Brain microvascular endothelial cell (primary cell): ENCODE measurements at regions not wholly inside any gene's neighbourhood (a gene's known extent, or its start where the extent isn't known, plus 50 kb on each side); places are given as distances from the start of the nearest gene placed in this dataset.

Experiments
- DNase-seq: peaks from one replicate; pipeline ENCODE4 v3.0.0-alpha.2; 2020
- H3K27ac ChIP-seq: fragments of 250-450 bp; sonication (Bioruptor Pico); 2 replicates; pipeline ENCODE4 v1.5.1; 2020; ENCODE audit warnings: mild to moderate bottlenecking, moderate library complexity
- H3K27me3 ChIP-seq: fragments of 250-450 bp; sonication (Bioruptor Pico); replicated peaks from 2 replicates; pipeline ENCODE4 v1.5.1; 2020; ENCODE audit warnings: mild to moderate bottlenecking
- H3K36me3 ChIP-seq: fragments of 250-450 bp; sonication (Bioruptor Pico); replicated peaks from 2 replicates; pipeline ENCODE4 v1.5.1; 2020; ENCODE audit warnings: mild to moderate bottlenecking
- H3K4me3 ChIP-seq: 2 replicates; pipeline ENCODE4 v1.5.1; 2011; ENCODE audit warnings: low read depth, mild to moderate bottlenecking, control low read depth, low read length, moderate library complexity
- CTCF ChIP-seq: IDR thresholded peaks from 2 replicates; pipeline ENCODE4 v1.5.1; 2011; ENCODE audit warnings: low read depth, mild to moderate bottlenecking, moderate library complexity, low read length, control low read depth, inconsistent platforms; ENCODE audit errors: missing control alignments
- in situ Hi-C: cut with HindIII; loops from 2 replicates; pipeline ENCODE4 v1.10.0; 2017; ENCODE audit warnings: low sequenced_read_pairs, low pct_ligation_motif_present

GRCh38 chr7:79534128-79534527 lies 80.7 kb upstream of the MAGI2 start:
- no peaks in the 10 kb centered on the region for H3K27me3 ChIP-seq
- H3K27ac ChIP-seq, result no peak overlapping the region
- no peak for DNase-seq
- no peaks in the 10 kb centered on the region for H3K36me3 ChIP-seq
- no peak overlapping the region for H3K4me3 ChIP-seq
- in situ Hi-C loops, result no loop called here
- TF ChIP-seq CTCF, result no peak

GRCh38 chr7:79531905-79532664 lies 78.6 kb upstream of the MAGI2 start:
- Histone ChIP-seq H3K27ac (no peak overlapping the region), H3K4me3 (no peak overlapping the region), H3K36me3 (no peaks in the 10 kb centered on the region), H3K27me3 (no peaks in the 10 kb centered on the region)
- in situ Hi-C loops, result no loop called here
- no peak for DNase-seq
- no peak for TF ChIP-seq CTCF

- H3K27me3 ChIP-seq, result no peaks in the 10 kb centered on the region
- H3K27ac ChIP-seq, result no peak overlapping the region
- in situ Hi-C loops, result no loop called here
- TF ChIP-seq CTCF, result no peak
- no peak for DNase-seq
- no peaks in the 10 kb centered on the region for H3K36me3 ChIP-seq
- H3K4me3 ChIP-seq, result no peak overlapping the region
These were observed 77.6 kb upstream of the MAGI2 start for GRCh38 chr7:79531116-79531515.

GRCh38 chr7:79529881-79530235 lies 76.4 kb upstream of the MAGI2 start:
- TF ChIP-seq CTCF, result no peak
- in situ Hi-C loops, result no loop called here
- Histone ChIP-seq H3K27me3 (no peaks in the 10 kb centered on the region), H3K27ac (no peak overlapping the region), H3K36me3 (no peaks in the 10 kb centered on the region), H3K4me3 (no peak overlapping the region)
- DNase-seq, result no peak

- TF ChIP-seq CTCF, result no peak
- no peaks in the 10 kb centered on the region for H3K27me3 ChIP-seq
- H3K4me3 ChIP-seq, result no peak overlapping the region
- in situ Hi-C loops, result no loop called here
- H3K27ac ChIP-seq, result no peak overlapping the region
- DNase-seq, result no peak
- no peaks in the 10 kb centered on the region for H3K36me3 ChIP-seq
These were observed 75.9 kb upstream of the MAGI2 start for GRCh38 chr7:79529214-79529880.

- Histone ChIP-seq H3K27ac (no peak overlapping the region), H3K27me3 (no peaks in the 10 kb centered on the region), H3K36me3 (no peaks in the 10 kb centered on the region), H3K4me3 (no peak overlapping the region)
- in situ Hi-C loops, result no loop called here
- no peak for TF ChIP-seq CTCF
- no peak for DNase-seq
These were observed 75.0 kb upstream of the MAGI2 start for GRCh38 chr7:79528421-79528820.
